ENCODE measurements at regions not wholly inside any gene's neighbourhood (a gene's known extent, or its start where the extent isn't known, plus 50 kb on each side); places are given as distances from the start of the nearest gene placed in this dataset.
"Not testable (repeated sequence)": the region's sequence is repeated elsewhere in the genome, so short reads cannot be mapped to it uniquely, and the experiment has no call there.

DNA sequence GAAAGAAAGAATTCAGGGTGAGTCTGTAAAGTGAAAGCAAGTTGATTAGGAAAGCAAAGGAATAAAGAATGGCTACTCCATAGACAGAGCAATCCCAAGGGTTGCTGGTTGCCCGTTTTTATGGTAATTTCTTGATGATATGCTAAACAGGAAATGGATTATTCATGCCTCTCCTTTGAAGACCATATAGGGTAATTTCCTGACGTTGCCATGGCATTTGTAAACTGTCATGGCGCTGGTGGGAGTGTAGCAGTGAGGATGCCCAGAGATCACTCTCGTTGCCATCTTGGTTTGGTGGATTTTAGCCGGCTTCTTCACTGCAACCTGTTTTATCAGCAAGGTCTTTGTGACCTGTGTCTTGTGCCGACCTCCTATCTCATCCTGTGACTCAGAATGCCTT, 287.4 kb upstream of the ERCC4 start:
- DNase-seq, result not testable (repeated sequence)

DNA sequence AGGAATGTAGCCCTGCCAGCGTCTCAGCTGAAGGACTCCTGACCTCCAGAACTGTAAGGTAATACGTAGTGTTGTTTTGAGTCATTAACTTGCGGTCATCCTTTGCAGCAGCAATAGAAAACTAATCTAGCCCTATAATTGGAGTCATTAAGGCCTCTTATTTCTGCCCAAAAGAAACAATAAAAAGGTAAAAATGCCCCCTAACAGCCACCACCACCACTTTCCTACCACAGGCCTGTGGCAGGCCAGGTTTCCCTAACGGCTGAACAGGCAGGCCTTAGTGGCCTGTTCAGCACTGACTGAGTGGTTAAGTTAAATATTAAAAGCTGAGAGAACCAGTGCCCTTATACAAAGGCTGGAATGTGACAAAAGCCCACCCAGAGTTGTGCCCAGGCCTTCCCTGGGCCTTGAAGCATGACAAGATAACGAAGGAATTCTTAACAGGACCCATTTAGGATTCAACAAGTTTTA, 286.5 kb upstream of the ERCC4 start:
- no peak for DNase-seq

DNA sequence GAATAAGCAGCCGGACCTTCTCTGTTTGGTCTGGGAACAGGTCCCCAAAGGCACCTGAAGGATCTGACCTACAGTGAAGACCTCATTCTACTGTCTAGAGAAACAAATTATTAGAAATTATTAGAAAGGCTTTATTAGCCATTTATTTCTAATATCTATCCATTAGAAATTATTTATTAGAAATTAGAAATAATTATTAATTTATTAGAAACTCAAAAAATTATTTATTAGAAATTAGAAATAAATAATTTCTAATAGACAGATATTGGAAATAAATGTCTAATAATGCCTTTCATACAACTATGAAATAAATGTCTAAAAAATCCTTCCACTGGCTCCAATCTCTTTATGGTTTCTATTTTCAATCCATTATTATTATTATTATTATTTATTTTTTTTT, 285.7 kb upstream of the ERCC4 start:
- DNase-seq, result no peak

DNA sequence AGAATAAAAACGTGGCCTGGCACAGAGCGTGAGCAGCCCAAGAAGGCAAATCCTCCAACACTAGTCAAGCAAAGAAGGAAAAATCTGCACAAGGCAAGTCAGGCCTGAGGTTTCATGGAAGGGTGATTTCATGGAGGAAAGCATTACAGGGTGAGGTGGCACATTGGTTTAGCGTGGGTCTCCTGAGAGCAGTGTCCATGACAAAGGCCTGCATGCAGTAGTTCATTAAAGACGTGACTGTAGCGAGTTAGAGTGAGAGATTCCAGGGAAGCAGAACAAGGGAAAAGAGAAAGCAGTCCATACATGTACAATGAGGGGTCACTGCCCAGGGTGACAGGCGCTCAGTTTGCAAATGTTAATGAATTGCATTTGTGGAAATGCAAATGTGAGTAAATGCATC, 285.0 kb upstream of the ERCC4 start:
- no peak for DNase-seq

DNA sequence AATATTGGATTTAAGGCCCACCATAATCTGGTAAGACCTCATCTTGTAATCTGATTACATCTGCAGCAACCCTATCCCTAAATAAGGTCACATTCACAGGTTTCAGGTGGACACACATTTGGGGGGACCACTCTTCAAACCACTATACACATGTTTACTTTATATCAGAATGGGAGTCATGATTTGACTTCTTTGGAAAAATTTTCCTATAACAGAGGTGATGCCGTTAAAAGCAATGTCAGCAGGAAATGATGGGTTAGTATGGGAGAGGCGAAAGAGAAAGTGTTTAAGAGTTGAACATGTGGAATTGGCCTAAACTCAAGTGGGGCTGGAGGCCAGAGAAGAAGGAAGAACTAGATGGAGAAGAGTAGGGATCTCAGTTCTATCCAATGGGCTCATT, 281.7 kb upstream of the ERCC4 start:
- no peak for DNase-seq

DNA sequence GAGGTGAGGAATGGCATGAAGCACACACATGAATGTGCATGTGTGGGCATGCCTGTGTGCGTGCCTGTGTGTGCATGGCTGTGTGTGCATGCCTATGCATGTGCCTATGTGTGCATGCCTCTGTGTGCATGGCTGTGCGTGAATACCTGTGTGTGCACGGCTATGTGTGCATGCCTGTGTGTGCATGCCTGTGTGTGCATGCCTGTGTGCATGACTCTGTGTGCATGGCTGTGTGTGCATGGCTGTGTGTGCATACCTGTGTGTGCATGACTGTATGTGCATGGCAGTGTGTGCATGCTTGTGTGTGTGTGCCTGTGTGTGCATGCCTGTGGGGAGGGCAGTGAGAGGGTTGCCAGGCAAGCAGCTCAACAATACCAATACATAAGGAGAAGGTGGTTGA, 276.5 kb upstream of the ERCC4 start:
- DNase-seq, result no peak

DNA sequence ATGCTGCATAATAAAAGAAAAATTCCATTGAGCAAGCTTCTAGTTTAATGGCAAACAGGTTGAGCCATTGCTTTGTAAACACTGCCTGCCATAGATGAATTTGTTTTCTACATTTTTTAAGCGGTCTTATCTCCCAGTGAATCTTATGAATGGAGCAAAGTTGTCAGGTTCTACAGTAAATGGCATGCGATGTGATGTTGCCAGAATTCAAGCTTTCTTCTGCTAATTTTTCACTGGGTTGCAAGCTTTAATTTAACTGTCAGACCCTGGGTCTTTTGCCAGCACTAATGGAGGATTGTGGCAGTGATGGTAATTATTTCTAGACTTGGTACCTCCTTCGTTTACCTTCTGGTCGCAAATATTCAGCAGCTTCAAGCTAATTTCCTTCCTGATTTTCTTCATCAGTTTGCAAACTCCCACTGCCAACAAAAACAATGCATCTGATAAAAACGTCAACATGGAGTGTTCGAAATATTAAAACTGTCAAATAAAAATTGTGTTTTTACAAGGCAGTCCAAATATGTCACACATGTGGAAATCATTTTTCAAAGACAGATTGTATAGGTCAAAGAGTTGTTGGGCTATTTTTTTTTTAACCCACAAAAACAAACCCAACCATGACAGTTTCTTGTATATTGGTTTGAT, 274.2 kb upstream of the ERCC4 start:
- no peak for DNase-seq

DNA sequence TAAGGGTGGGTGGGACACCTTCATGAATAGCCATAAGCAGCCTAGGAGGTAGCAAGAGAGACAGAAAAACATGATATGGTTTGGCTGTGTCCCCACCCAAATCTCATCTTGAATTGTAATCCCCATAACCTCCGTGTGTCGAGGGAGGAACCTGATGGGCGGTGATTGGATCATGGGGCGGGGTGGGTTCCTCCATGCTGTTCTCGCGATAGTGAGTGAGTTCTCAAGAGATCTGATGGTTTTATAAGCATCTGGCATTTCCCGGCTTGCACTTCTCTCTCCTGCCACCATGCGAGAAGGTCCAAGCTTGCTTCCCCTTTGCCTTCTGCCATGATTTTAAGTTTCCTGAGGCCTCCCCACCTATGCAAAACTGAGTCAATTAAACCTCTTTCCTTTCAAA, 259.1 kb upstream of the ERCC4 start:
- no peak for DNase-seq

DNA sequence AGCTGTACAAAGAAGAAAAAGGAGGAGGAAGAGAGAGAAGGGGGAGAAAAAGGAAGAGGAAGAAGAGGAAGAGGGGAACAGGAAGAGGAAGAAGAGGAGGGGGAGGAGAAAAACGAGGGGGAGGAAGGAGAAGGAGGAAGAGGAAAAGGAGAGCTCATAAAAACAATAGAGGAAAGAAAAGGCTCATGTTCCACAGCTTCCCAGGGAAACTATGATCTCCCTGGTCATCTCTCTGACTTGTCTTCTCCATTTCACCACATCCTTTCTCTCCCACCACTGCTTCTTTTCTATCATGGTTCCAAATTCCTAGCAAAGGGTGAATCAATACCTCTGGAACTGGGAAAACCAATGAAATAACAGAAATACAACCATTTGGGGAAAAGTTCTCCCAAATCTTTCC, 254.1 kb upstream of the ERCC4 start:
- no peak for DNase-seq

DNA sequence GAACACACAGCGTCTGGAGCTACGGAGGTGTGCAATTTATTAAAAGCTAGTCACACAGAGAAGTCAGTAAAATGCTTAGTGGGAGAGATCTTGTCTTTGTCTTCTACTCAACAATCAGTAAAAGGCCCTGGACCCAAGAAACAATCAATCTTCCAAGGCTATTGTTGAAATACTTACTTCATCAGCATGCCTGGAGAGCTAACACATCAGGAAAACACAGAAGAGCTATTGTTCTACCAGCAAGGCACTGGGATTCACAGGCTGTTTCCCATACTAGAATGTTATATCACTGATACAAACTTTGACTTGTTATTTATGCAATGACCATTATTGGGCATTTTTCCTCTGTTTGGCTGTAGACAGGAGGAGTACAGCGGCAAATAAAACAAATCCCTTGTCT, 247.8 kb upstream of the ERCC4 start:
- DNase-seq, result no peak

DNA sequence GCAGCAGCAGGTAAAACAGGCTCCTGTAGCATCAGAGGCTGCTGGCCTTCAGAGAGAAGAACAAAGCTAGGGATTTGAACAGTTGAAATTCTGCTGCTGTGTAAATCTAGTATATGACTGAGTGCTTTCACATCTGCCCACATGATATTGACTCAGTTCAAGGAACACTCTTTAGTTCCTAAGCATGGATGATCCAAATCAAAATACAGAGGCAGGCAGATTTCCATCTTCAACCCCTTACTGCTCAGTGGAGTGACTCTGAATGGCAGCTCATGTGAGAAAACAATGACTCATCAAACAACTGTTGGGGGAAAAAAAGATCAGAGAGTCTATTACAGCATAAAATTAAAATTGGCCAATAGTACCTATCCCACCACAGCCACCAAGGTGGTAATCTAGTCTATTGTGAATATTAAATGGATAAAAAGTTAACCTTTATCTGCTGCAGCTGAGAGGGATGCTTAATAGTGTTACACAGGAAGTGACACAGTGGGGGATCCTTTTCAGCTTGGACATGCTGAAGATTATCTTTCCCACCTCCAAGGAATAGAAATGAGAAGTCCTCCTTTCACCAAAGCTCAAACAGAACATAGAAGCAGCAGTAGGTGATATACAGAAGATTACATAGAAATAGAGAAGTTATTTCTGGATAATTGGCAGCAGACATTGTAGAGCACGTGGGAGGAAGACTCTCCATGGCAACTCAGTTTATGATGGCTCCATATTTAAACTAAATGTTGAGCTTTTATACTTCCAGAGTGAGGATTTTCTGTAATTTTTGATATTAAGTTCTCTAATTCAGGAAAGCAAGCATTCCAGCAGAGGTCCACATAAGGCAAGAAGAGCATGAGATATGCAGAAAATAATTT, 239.7 kb upstream of the ERCC4 start:
- DNase-seq, result no peak

DNA sequence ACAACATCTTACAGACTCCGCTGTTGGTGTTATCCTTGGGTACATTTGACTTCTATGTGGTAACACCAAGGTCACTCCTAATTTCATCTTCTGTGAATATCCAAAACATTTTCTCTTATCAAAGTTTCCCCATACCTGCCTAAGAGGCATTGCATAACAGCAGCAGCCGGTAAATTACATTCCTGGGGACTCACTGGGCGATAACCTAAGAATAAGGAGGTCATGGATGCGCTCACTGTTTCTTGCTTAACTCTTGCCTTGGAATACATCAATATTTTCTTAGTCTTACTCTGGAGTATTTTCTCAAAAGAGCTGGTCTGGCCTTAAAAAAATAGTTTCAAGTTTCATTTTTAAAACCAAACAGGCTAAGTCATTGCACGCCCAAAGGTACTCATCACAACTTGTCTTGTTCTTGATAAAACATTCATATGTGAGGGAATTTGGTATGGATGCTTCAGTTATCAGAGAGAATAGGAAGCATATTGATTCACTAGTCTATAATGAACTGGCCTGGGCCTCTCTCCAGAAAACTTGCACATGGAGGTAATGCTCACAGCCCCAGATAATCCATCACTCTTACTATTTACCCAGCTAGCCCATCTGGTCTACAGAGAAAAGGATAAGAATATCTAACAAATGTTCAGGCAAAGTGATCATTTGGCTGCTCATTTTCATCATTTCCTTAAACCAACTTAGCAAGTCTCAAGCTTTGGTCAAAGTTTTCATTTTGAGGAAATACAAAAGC, 235.0 kb upstream of the ERCC4 start:
- no peak for DNase-seq

DNA sequence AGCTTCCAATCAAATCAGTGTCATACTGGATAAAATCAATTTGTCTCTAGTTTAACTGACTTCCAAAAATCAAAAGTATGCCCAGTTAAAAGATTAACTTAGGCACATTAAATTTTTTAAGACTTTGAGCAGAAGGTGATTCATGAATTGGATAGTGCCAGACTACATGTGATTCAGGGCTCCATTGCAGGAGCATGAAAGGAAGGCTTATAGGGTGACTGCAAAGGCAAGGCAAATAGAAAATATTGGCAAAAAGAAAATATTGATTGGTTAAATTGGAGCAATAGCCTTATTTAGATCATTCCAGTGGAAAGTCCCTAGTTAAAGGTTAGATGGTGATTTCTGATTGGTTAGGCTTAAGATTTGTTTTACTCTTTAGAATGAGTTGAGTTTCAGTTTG, 223.9 kb upstream of the ERCC4 start:
- no peak for DNase-seq

DNA sequence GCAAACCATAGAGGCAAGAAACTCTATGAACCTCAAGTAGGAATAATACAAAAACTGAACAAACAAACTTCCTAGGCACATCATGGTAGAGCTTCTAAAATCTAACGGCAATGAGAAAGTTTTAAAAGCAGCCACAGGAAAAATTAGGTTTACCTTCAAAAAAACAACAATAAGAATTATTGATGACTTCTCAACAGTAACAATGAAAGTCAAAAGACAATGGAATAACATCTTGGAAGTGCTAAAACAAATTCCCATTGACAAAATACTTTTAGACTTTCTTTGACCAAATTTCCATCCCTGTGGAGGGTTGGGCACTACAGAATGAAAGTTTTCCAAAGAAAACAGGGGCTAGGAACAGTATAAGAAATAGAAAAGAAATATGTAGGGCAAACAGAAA, 222.9 kb upstream of the ERCC4 start:
- no peak for DNase-seq

DNA sequence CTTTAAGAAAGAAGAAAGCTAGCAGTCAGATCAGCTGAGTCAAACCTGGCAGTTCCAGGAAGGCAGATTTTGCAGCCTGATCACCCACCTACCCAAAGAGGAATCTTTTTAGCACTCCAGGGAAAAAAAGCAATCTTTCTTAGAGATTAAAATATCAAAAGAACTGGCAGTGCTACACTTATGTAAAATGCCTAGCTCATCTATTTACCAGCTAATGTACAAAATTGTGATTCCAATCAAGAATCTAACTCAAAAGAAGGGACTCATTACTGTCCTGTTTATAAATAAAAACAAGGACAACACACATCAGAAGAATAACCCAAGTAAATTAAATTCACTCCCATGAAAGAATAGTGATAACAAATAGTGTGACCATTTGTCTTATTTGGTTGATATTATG, 222.4 kb upstream of the ERCC4 start:
- DNase-seq, result no peak

DNA sequence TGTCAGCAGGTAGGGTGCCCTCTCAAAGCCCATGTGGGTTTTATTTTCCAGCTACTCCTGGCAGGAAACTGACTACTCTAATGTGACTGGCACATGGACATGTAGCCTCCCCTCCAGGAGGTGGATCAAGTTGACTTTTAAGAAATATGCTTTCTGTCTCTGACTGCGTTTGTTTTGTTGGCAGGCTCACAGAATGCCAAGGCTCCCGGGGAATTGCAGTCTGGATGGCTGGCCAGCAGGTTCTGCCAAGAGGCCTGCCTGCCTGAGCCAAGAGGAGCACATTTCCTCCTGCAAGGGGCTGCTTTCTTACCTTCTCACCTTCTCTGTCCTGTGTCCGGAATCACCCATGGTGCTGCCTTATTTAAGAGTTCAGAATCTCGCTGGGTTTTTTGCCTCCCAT, 217.3 kb upstream of the ERCC4 start:
- DNase-seq, result no peak

DNA sequence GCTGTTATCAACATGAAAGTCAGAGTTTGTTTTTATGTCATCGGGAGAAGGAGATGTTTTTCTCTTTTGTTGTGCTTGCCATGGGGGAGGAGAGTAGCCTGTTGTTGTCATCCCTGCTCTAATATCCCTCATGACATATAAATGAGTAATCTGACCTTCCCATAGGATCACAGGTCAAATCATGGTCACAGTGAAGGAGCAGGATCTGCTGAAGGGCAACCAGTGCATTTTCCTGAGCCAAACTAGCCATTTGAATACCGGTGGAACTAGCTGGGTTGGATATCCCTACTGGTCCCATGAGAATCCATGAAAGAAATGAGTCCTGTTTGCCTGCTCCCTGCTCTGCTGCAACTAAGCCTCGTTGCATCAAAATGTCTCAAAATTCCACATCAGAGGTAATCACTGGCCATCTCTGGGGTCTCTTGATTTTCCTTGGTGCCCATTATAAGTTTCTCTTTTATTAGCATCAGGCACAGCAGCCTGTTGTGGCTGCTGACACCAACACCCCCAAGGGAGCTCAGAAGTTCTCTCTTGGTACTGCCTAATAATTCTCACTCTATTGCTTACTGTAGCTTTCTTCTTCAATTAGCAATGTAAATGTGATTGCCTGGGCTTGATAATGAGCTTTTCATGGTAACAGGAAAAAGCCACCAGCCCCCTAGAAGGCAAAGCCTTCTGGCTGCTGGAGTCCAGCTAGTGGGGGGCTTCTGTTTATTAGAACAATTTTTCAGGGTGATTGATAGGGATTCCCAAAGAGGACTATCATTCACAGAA, 211.4 kb upstream of the ERCC4 start:
- DNase-seq, result no peak

DNA sequence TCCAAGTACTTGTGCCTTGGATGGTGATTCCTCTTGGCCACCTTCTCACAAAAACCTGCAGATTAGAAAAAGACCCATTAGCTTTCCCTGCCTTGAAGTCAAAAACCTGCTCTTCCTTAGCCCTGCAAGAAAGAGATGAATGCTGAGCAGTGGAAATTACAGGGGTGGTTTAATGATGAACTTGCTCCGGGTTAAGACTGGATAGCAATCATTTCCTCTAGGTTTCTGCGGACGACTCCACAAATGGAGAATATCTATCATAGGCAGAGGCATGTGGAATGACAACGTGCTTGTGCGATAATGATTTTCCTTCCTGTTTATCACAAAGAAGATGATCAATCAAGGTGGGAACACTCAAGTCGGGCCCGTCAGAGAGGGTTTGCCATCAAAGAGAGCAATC, 201.2 kb upstream of the ERCC4 start:
- DNase-seq, result no peak

DNA sequence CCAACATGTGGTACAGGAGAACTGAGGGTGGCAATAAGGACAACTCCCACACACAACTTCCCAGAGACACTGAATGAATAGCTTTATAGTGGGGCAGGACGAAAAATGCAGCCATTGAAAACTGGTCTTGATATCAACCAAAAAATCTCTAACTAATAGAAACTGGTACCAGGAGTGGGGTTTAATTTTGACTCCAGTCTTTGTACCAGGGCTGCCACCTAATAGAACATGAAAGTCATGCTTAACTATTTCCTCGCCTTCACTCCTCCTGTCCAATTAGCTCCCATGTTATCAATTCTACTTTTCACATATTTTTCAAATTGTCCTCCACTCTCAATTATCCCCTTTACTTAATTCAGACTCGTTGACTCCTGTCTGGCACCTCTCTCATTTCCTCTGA, 192.0 kb upstream of the ERCC4 start:
- DNase-seq, result no peak

DNA sequence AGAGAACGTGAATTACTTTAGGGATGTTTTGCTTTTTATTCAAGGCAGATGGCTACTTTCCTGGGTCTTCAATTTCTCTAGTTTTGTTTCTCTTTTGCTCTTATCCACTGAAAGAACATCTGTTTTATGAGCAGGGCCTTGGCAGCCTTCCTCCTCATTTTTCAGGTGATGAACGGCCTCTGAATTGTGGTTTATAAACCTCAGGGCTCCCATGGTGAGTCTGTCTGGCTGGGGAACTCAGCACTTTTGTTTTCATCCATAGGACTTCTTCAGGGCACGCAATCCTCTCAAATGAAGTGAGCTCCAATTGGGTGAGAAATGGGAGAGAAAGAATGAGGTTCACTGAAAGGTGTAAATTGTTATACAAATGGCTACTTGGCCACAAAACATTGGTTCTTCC, 186.4 kb upstream of the ERCC4 start:
- DNase-seq, result no peak

DNA sequence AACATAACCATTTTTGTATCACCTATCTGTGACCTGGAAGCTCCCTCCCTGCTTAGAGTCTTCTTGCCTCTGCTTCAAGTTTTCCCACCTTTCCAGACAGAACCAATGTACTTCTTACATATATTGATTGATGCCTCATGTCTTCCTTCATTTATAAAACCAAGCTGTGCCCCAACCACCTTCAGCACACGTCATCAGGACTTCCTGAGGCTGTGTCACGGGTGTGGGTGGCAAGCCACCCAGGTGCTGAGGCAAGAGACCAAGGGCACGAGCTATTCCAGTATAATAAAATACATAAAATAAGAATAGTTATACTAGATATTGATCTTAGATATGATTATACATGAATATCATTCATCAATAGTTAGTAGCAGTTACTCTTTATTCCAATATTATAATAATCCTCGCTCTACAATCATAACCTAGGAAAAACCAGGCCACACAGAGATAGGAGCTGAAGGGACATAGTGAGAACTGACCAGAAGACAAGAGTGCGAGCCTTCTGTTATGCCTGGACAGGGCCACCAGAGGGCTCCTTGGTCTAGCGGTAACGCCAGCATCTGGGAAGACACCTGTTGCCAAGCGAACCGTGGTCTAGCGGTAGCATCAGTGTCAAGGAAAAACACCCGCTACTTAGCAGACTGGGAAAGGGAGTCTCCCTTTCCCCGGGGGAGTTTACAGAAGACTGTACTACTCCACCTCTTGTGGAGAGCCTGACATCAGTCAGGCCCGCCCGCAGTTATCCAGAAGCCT, 180.2 kb upstream of the ERCC4 start:
- not testable (repeated sequence) for DNase-seq

DNA sequence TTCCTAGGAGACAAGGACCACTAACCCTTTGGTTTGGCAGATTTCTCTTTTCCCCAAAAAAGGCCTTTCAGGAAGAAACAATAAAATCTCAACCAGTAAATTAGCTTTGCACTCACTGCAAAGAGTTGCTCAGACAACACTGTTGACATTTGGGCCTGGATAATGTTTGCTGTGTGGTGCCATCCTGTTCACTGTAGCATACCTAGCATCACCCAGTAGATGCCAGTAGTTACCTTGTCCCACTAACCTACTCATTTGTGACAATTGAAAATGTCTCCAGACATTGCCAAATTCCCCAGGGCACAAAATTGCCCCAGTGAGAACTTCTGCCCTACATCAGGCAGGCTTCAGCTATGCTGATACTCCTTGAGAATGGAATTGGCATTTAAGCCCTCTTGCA, 177.0 kb upstream of the ERCC4 start:
- DNase-seq, result no peak

Data from NCI-H2107 (cell line).